Gastrocnemius medialis (tissue), 4 donors: ENCODE measurements at regions not wholly inside any gene's neighbourhood (a gene's known extent, or its start where the extent isn't known, plus 50 kb on each side); places are given as distances from the start of the nearest gene placed in this dataset.

Experiments
- POLR2A ChIP-seq, 2 donors: fragments of 450-650 bp; IDR thresholded peaks; one replicate each; pipeline ENCODE4 v1.6.1; 2017; ENCODE audit warnings: antibody characterized with exemption in 2 of 2, mild to moderate bottlenecking in 2 of 2, moderate library complexity in 2 of 2
- TF ChIP-seq, protein P1 (sequence below), 5 experiments: fragments of 450-650 bp in 3 of 5; fragments of 200-600 bp in 2 of 5; sonication (generic) in 2 of 5; IDR thresholded peaks in 4 of 5; conservative IDR thresholded peaks in 1 of 5; 1 replicate in 4 of 5; 2 replicates in 1 of 5; pipeline ENCODE4 v1.5.1; 2016 to 2019; ENCODE audit warnings: antibody characterized with exemption in 5 of 5, mild to moderate bottlenecking in 3 of 5, moderate library complexity in 3 of 5

- no peak for TF ChIP-seq POLR2A (IDR thresholded peaks at IDR 0.05)
- TF ChIP-seq, protein P1, sequence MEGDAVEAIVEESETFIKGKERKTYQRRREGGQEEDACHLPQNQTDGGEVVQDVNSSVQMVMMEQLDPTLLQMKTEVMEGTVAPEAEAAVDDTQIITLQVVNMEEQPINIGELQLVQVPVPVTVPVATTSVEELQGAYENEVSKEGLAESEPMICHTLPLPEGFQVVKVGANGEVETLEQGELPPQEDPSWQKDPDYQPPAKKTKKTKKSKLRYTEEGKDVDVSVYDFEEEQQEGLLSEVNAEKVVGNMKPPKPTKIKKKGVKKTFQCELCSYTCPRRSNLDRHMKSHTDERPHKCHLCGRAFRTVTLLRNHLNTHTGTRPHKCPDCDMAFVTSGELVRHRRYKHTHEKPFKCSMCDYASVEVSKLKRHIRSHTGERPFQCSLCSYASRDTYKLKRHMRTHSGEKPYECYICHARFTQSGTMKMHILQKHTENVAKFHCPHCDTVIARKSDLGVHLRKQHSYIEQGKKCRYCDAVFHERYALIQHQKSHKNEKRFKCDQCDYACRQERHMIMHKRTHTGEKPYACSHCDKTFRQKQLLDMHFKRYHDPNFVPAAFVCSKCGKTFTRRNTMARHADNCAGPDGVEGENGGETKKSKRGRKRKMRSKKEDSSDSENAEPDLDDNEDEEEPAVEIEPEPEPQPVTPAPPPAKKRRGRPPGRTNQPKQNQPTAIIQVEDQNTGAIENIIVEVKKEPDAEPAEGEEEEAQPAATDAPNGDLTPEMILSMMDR (IDR thresholded peaks at IDR 0.05 in 4 of 5, conservative IDR thresholded peaks at IDR 0.05 in 1 of 5), result no peak
Observed at GRCh38 chr14:27881063-27881462, 885.5 kb upstream of the FOXG1 start.
